ENCODE measurements at regions not wholly inside any gene's neighbourhood (a gene's known extent, or its start where the extent isn't known, plus 50 kb on each side); places are given as distances from the start of the nearest gene placed in this dataset.

DNA sequence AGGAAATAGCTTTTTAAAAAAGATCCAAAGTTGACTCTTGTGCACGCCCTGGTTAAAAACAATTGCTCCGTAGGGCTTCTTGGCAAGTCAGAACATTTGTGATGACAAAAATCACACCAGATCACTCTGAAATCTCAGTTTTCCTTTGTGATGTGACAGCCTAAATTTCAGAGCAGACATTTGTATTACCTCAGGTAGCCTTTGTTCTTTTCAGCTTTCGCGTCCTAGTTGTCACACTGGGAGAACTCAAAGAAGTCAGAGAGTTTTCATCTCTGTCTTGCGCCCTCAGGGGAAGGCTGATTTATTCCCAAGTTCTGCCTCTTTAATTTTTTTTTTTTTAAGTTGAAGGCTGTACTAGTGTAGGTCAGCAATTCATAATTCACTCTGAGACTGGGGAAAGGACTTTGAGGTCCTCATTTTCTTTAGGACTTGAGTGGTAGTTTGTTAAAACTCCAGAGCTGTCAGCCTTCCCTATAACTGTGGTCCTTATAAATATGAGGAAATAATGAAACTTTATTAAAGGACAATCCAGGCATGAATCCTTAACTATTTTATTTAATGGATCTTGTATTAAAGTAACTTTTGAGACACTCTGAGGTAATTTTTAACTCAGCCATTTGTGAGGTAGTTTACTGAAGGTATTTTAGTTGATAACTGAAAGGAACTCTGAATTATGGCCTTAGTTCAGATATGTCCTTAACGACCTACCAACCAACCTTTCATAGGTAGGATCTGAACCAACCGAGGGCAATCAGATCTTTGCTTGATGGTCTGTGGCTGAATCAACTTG lies 525.1 kb upstream of the FAM98A start:
- DNase-seq, result no peak

DNA sequence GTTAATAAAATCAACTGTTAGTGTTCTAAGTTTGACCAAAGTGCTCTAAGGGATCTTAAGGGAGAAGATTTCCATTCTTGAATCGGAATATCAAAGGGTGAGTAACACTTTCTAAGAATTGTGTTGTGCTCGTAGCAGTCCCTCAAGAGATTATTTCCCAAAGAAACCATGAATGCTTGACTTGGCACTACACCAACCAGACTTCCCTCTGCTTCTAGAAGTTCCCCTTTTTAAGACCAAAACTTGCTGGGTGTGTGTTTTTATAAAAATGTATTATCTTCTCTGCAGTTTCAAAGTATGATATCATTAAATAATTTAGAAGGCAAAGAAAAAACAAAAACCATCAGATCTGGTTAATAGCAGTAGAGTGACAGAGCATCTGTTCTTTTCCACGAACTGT lies 522.0 kb upstream of the FAM98A start:
- no peak for DNase-seq

DNA sequence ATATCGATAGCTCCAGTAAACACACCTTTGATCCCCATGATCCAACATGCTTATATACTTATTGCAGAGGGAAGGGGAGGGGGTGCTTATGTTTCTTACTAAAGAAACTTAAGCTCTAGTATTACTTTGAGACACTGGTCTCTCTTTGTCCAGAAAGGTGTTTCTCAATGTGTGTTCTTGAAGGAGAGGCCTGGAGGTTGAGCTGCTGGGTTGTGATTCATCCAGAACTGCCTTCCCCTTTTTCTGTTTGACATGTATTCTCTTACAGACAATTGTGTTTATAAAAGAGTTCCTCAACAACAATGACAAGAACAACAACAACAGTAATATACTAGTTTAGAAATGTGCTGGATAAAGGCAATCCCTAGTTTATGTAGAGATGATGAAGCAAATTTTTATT lies 516.0 kb upstream of the FAM98A start:
- no peak for DNase-seq

DNA sequence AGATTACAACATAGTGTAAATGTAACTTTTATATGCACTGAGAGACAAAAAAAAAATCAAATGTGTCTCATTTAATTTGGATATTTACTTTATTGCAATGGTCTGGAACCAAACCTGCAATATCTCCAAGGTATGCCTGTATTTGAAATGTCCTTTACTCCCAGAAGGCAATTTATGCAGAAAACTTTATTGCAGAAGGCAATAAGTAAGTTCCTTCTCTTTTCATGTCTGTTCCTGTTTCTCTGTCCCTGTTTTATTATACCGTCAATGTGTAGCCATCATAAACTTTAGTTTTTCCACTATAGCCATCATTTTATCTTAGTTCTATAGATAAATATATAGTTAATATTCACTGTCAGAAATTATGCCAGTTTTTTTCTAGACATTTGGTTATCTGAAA lies 513.1 kb upstream of the FAM98A start:
- no peak for DNase-seq

DNA sequence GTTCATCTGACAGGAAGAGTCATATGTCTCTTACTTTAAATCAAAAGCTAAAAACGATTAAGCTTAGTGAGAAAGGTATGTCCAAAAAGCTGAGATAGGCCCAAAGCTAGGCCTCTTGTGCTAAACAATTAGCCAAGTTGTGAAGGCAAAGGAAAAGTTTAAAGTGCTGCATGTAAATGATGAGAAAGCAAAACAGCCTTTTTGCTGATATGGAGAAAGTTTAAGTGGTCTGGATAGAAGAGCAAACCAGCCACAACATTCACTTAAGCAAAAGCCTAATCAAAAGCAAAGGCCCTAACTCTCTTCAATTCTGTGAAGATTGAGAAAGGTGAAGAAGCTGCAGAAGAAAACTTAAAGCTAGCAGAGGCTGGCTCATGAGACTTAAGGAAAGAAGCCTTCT lies 511.3 kb upstream of the FAM98A start:
- DNase-seq, result no peak

DNA sequence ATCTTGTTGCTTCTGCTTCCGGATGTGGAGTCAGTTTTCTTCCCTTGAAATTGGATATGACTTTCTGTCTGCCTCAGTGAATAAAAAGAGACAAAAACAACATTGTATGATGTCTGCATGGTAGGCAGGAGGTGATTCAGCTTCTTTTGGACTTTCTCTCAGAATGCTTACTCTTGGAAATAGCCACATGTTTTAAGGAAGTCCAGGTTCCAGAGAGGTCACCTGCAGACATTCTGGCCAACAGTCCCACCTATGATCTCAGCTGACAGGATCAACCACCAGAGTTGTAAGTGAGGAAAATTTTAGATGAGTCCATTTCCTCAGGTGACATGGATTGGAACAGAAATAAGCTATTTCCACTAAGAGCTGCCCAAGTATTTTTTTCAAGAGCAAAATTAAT lies 508.7 kb upstream of the FAM98A start:
- DNase-seq, result no peak

DNA sequence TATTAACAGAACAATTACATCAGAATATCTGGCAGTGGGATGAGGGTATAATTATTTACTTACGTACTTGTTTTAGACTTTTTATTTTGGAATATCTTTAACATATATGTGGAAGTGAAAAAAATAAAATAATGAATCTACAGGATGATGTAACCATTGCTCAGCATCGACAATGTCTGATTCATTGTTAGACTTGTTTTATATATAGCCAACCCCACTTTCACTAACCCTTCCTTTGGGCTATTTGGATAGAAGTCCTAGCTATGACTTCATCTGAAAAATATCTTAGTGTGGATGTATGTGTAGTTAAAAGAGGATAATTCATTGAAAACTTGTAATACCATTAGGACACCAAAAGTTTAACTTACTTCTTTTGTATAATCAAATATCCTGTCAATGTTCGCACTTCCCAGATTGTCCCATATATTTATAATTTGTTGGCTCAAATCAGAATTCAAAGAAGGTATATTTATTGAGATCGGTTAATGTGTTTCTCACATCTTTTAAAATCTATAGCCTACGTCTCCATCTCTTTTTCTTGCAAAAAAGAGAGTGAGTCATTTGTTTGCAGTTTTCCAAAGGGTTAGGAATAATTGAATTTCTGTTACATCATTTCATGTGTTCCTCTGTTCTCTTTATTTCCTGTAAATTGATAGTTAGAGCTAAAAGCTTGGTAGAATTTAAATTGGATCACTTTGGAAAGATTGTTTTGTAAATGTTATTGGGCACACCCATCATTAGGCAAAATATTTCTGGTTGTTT lies 506.1 kb upstream of the FAM98A start:
- DNase-seq, result no peak

DNA sequence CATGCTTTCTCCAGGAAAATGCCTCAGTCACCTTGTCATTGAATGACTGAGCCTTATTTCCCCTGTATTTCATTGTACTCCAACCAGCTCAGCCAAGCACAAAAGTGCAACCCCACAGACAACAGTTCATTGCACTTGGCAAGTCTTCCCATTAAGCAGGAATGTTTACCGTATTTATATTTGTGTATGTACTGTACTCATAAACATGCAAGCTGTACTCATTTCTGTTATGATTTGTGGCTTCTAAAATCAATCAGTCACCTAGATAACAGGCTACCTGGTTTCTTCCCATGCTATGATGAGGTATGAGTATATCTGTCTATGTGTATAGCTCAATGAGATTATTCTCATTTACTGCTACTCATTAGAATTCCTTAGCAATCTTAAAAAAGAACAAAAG lies 505.5 kb upstream of the FAM98A start:
- DNase-seq, result no peak

DNA sequence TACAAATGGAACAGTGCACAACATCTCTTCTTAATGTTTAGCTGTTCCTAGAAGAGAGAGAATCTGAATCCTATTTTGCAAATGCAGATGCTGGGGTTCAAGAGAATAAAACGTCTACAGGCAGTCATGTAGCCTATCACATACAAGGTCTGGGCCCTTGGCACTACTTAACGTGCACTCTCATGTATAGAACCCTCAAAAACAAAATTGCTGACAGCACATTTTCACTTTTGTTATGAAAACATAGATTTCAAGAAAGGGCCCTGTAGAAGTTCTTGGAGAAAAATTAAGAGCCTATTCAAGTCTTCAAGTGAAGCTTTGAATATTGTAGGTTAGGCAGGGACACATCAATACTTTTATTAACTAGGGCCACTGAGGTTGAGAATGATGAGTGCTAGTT lies 504.3 kb upstream of the FAM98A start:
- no peak for DNase-seq

DNA sequence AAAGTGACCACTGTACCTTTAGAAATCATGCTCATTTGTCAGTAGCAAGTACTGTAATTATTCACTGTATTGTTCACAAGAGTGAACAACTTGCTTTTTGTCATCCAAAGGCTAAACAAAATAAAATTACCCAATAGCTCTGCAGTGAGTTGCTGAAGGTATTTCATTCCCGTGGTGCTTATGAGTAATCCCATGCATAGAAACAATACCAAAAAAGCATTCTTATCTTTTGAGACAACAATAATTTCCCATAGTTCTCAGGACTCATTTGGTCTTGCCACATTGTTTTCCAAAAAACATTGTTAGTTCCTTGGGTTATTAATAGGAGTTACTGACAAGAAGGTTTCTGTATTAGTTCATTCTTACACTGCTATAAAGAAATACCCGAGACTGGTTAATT lies 503.2 kb upstream of the FAM98A start:
- no peak for DNase-seq

DNA sequence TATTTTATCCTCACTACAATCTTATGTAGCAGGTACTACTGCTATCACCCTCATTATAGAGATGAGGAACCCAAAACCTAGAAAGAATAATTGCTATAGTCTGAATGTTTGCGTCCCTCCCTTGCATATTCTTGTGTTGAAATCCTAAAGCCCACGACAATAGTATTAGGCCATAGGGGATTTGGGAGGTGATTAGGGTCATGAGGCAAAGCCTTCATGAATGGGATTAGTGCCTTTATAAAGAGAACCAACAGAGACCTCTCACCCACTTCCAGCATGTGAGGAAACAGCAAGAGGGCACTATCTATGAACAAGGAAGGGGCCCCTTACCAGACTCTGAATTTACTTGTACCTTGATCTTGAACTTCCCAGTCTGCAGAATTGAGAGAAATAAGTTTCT lies 500.3 kb upstream of the FAM98A start:
- DNase-seq, result no peak

DNA sequence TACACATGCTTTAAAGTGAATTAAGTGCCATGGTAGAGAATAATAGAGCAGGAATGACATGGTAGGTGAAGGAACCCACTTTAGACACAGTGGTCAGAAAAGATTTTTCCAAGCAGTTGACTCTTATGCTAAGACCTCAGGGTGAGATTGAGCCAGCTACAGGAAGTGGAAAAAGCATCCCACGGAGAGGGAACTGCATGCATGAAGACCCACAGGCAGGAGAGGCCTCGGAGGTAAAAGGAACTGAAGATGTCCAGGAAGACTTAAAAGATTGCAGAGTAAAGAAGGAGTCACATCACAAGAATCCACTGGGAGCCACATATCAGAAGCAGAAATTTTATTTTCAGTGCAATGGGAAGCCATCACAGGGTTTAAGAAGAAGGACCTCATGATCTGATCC lies 499.2 kb upstream of the FAM98A start:
- DNase-seq, result no peak

DNA sequence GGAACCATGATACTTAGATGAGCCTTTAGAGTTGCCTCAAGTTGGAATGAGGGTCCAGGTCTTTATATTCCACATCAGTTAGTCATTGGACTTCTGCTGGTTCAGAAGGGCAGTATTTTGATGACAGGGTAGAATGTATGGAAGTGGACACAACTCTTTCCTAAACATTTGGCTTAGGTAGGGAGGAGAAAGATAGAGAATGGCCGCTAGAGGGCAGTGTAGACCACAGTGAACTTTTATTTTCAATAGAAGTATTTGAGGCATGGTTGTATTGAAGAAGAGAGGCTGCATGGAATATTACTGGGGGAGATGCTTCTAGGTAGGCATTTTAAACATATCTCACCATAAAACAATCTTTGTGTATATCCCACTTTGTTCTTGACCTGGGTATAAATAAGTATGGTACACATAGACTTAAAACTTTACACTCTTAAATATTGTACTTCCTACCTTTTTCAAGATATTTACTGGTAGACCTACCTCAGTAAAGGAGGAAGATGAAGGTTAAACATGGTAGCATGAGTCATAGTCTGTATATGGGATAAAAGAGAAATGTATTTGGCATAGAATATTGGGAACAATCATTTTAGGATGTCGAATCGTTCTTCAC lies 497.6 kb upstream of the FAM98A start:
- DNase-seq, result no peak

DNA sequence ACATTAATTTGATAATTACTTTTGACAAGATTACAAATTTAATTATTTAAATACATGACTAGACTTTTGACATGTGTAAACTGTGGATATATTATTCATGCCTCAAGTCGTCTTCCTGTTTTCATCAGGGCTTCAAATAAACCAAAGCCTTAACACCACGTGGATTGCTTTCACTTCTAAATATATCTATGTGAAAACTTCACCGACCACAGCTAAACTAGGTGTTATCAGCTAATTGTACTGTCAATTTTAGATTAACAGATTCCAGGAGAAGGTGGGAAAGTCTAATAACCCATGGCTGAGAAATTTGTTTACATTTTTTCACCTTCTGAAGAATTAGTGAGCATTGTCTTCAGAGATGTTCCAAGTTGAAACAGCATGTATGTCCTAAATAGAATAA lies 494.7 kb upstream of the FAM98A start:
- DNase-seq, result no peak

DNA sequence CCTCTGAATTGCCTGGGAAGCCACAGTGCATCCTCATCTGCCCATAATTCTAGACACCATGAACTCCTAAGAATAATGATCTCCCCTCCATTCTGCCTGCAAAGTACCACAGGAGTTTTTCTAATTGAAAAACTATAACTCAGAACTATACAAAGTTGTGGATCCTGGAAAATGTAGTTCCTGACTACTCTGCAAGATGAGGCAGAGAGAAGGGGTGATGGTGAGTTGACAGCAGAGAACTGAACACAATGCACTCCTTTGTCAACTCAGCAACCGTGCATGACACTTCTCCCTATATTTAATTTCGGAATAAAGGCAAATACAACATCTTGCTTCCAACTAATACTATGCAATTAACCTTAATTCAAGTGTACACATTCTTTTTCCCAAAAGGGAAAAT lies 471.1 kb upstream of the FAM98A start:
- DNase-seq, result no peak

DNA sequence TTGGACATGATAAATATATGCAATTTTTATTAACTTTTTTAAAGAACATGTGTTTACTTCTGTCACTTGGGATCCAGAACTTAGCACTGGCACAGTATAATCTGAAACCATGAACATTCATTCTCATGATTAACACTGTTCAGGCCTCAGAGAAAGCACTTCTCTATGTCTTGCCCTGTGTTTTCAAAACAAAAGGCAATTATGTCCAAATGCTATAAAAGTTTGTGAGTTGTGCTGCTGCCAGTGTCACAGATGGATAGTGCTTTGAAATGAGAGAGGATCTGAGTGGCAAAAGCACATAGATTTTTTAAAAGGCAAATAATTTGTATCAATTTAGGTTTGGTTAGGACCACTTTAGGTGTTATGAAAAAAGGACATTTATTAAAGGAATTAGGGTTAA lies 470.5 kb upstream of the FAM98A start:
- no peak for DNase-seq

DNA sequence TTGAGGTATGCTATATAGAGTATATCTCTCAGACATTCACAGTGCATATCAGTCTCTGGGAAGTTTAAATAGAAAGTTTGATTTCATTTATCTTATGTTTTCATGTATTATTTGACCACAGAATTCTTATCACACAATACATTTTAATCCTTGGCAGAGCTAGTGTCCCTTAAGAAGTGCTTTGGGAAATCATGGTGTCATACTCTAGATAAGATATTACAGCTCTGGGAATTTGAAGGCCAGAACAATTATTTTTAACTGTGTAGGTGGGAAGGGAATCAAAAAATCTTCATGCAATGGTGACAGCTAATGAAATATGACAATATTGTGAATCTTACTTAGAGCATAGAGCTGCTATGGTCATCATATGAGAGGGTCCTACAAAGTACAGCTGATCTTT lies 451.3 kb upstream of the FAM98A start:
- DNase-seq, result no peak

DNA sequence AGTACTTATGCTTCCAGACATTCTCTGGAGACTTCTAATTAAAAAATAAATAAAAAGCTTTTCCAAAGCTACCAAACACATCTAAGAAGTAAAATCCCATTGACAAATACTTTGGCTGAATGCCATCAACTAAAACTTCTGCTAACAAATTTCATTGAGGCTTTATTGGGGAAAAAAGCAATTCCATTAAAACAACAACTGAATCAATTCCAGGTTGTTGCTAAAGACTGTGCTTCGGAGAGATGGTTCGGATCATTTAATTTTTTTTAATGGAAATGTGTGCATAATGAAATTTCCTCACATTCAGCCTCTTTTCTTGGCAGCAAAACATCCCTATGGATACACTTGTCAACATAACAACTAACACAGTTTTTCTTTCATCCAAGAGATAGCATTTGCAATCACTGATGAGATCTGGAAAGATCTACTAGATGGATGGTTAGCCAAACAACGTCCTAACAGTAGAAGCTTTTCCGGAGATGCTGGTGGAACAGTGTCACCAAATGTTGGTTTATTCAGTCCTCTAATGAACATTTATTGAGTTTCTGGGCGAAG lies 446.1 kb upstream of the FAM98A start:
- no peak for DNase-seq

DNA sequence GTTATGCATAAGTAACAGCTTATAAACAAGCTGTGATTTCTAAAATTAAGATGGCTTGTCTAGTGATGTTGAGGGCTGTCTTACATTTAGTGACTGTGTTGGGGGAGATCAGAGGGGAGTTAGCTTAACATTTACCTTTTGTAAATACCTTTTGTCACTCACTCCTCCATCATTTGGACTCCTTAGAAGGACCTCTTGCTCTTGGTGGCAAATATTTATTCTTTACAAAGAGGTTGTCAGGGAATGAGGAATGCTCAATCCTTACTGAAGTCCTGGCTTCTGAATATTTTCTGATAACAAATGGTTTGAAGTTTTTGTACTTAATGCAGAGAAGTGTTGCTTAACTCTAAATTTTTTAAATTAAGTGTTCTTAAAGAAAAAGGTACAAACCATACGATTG lies 438.8 kb upstream of the FAM98A start:
- no peak for DNase-seq

DNA sequence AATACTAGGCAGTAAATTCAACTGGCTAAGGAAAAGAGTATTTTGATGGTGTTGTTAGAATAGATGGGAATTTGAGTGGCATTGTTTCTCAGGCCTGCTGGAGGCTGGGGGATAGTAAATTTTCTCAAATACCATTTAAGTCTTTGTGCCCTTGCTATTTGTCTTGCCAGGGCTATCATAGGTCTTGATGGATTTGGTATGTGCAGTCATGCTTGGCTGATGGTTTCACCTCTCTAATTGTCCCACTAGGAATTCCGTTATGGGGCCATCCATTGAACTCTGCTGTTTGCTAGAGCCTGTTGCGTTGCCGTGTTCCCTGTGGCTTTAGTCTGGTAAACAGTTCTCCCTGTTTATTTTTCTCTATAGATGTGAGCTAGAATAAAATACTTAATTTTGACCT lies 438.1 kb upstream of the FAM98A start:
- DNase-seq, result no peak

DNA sequence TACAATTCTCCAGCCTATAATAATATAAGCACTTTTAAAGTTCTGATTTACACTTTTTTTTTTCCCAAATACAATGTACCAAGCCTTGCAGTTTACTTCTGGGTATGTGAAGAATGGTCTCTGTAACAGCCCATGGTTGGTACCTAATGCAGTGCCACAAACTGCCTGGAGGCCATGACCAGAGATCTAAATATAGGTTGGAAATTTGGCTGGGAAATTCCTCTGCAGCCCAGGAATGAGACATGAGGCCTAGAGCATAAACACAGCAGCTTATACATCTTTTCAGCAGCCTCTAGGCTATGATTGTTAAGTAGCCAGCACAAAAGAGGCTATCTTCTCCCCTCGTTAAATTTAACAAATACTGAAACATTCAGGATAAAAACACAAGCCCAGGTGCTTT lies 432.0 kb upstream of the FAM98A start:
- DNase-seq, result no peak

DNA sequence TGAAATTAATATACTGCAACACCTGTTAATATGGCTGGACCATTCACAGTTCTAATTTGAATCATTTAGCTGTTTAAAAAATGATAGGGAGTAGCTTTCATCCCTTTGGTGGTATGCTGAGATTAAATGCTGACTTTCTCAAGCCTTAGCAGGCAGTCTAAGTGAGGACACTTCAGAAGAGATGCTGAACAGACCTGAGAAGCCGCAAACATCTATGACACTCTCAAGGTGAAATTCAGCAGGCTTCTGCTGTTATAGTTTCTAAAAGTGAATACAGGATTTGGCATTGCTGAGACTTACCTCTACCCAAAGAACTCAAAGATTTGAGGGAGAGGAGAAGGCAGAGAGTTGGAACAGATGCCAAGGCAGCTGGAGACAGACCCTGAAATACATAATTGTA lies 431.2 kb upstream of the FAM98A start:
- no peak for DNase-seq

DNA sequence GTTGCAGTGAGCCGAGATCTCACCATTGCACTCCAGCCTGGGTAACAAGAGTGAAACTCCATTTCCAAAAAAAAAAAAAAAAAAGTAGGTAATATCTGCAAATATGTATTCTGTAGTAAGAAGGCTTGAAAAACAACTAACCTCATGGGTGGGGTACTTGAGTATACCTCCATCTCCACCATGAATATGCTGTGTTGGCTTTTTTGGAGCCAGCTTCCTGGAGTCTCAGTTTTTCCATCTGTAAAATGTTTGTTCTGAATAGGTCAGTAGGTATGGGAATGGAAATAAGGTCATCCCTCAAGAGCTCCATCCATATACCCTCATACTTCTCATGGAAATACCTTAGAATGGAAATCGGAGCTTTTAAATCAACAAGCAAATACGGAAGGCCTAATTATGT lies 430.0 kb upstream of the FAM98A start:
- no peak for DNase-seq

DNA sequence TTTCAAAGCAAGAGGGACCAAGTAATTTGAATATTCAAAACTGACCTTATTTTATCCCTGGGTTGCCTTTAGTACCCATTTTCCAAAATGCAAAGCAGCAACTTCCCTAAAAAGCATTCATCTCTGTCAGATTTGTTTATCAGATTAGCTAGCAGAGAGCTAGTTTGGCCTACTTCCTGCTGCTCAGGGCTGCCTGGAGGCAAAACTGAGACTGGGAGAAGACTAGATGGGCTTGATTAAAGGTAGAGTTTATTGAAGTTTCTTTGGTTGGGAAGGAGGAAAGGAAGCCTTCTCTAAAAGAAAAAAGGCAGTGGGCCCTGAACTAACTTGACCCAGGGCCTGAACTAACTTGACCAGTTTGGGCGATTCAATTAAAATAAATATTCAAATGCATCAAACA lies 426.1 kb upstream of the FAM98A start:
- no peak for DNase-seq
